ENCODE measurements at regions not wholly inside any gene's neighbourhood (a gene's known extent, or its start where the extent isn't known, plus 50 kb on each side); places are given as distances from the start of the nearest gene placed in this dataset.

- no peak for DNase-seq
- H2AFZ ChIP-seq (ENCODE audit: low read length): no peak overlapping the region
- no peak for TF ChIP-seq EZH2phosphoT487 (IDR thresholded peaks at IDR 0.05; ENCODE audit: low read length)
- no peak for TF ChIP-seq CTCF (IDR thresholded peaks at IDR 0.05; ENCODE audit: low read length)
- TF ChIP-seq EZH2 (optimal IDR thresholded peaks at IDR 0.05; ENCODE audit: low read depth, low read length): no peak
Measured at GRCh38 chr2:65715323-65715722, 282.9 kb upstream of the SPRED2 start.

GRCh38 chr2:65714866-65715265, 282.5 kb upstream of the SPRED2 start:
- Histone ChIP-seq H3K9me2 (replicated peaks; ENCODE audit: insufficient read depth, low read length) (no peaks in the 10 kb centered on the region), H3F3A (ENCODE audit: insufficient read depth, low read length) (no peaks in the 10 kb centered on the region), H2AFZ (ENCODE audit: low read length) (no peak overlapping the region), H4K20me1 (ENCODE audit: insufficient read depth, low read length) (no peaks in the 10 kb centered on the region), H3K27ac (ENCODE audit: low read length) (no peak overlapping the region), H3K27me3 (replicated peaks; ENCODE audit: insufficient read depth, low read length) (no peaks in the 10 kb centered on the region), H3K79me2 (ENCODE audit: low read length) (no peaks in the 10 kb centered on the region), H3K9ac (ENCODE audit: low read length) (no peak overlapping the region), H3K4me1 (ENCODE audit: low read length) (no peaks in the 10 kb centered on the region), H3K4me2 (ENCODE audit: low read depth, low read length) (no peak overlapping the region), H3K9me3 (replicated peaks; ENCODE audit: insufficient read depth, low read length) (no peaks in the 10 kb centered on the region), H3K36me3 (replicated peaks; ENCODE audit: insufficient read depth, low read length) (no peaks in the 10 kb centered on the region), H3K4me3 (ENCODE audit: low read length) (no peak overlapping the region)
- TF ChIP-seq EZH2 (optimal IDR thresholded peaks at IDR 0.05; ENCODE audit: low read depth, low read length) (no peak), CTCF (IDR thresholded peaks at IDR 0.05; ENCODE audit: low read length) (no peak), EZH2phosphoT487 (IDR thresholded peaks at IDR 0.05; ENCODE audit: low read length) (no peak)
- no peak for DNase-seq

More at GRCh38 chr2:65715323-65715722, 282.9 kb upstream of the SPRED2 start:
- no peaks in the 10 kb centered on the region for H3K79me2 ChIP-seq (ENCODE audit: low read length)
- no peaks in the 10 kb centered on the region for H4K20me1 ChIP-seq (ENCODE audit: insufficient read depth, low read length)
- no peaks in the 10 kb centered on the region for H3K4me1 ChIP-seq (ENCODE audit: low read length)
- no peak overlapping the region for H3K9ac ChIP-seq (ENCODE audit: low read length)
- no peak overlapping the region for H3K27ac ChIP-seq (ENCODE audit: low read length)
- H3K4me3 ChIP-seq (ENCODE audit: low read length): no peak overlapping the region
- no peak overlapping the region for H3K4me2 ChIP-seq (ENCODE audit: low read depth, low read length)
- H3K9me3 ChIP-seq (replicated peaks; ENCODE audit: insufficient read depth, low read length): no peaks in the 10 kb centered on the region
- H3F3A ChIP-seq (ENCODE audit: insufficient read depth, low read length): no peaks in the 10 kb centered on the region
- no peaks in the 10 kb centered on the region for H3K36me3 ChIP-seq (replicated peaks; ENCODE audit: insufficient read depth, low read length)
- H3K9me2 ChIP-seq (replicated peaks; ENCODE audit: insufficient read depth, low read length): no peaks in the 10 kb centered on the region
- H3K27me3 ChIP-seq (replicated peaks; ENCODE audit: insufficient read depth, low read length): no peaks in the 10 kb centered on the region

- no peaks in the 10 kb centered on the region for H3K9me3 ChIP-seq (replicated peaks; ENCODE audit: insufficient read depth, low read length)
- H3K36me3 ChIP-seq (replicated peaks; ENCODE audit: insufficient read depth, low read length): no peaks in the 10 kb centered on the region
- H3K9me2 ChIP-seq (replicated peaks; ENCODE audit: insufficient read depth, low read length): no peaks in the 10 kb centered on the region
- H3K4me3 ChIP-seq (ENCODE audit: low read length): no peak overlapping the region
- no peak overlapping the region for H2AFZ ChIP-seq (ENCODE audit: low read length)
- H3K4me2 ChIP-seq (ENCODE audit: low read depth, low read length): no peak overlapping the region
- H4K20me1 ChIP-seq (ENCODE audit: insufficient read depth, low read length): no peaks in the 10 kb centered on the region
- H3K79me2 ChIP-seq (ENCODE audit: low read length): no peaks in the 10 kb centered on the region
- no peak overlapping the region for H3K27ac ChIP-seq (ENCODE audit: low read length)
- H3K9ac ChIP-seq (ENCODE audit: low read length): no peak overlapping the region
- H3K27me3 ChIP-seq (replicated peaks; ENCODE audit: insufficient read depth, low read length): no peaks in the 10 kb centered on the region
- DNase-seq: no peak
- TF ChIP-seq EZH2phosphoT487 (IDR thresholded peaks at IDR 0.05; ENCODE audit: low read length) (no peak), CTCF (IDR thresholded peaks at IDR 0.05; ENCODE audit: low read length) (no peak), EZH2 (optimal IDR thresholded peaks at IDR 0.05; ENCODE audit: low read depth, low read length) (no peak)
- no peaks in the 10 kb centered on the region for H3K4me1 ChIP-seq (ENCODE audit: low read length)
- H3F3A ChIP-seq (ENCODE audit: insufficient read depth, low read length): no peaks in the 10 kb centered on the region
Measured at GRCh38 chr2:65711863-65712262, 279.5 kb upstream of the SPRED2 start.
